ENCODE measurements at regions not wholly inside any gene's neighbourhood (a gene's known extent, or its start where the extent isn't known, plus 50 kb on each side); places are given as distances from the start of the nearest gene placed in this dataset.
"Not testable (repeated sequence)": the region's sequence is repeated elsewhere in the genome, so short reads cannot be mapped to it uniquely, and the experiment has no call there.

GRCh38 chr5:87588316-87588715, 175.6 kb upstream of the CCNH start:
- intact Hi-C loops (cut with DNase I; ENCODE audit: low total_unique reads): no loop called here
- H3K27ac ChIP-seq: no peak overlapping the region
- no peaks in the 10 kb centered on the region for H3K4me1 ChIP-seq
- TF ChIP-seq CTCF (IDR thresholded peaks at IDR 0.05) (no peak), POLR2A (IDR thresholded peaks at IDR 0.05) (no peak), POLR2AphosphoS5 (IDR thresholded peaks at IDR 0.05) (no peak)
- no peaks in the 10 kb centered on the region for H3K36me3 ChIP-seq
- H3K27me3 ChIP-seq: no peaks in the 10 kb centered on the region
- DNase-seq (ENCODE audit: low spot score in 2 of 2): no peak
- no peak overlapping the region for H3K4me3 ChIP-seq
- peaks cover 0 to 7% of the 10 kb centered on the region in 2 donors for H3K9me3 ChIP-seq

- intact Hi-C loops (cut with DNase I; ENCODE audit: low total_unique reads); H3K9me3 ChIP-seq; H3K4me1 ChIP-seq; H3K36me3 ChIP-seq; H3K27ac ChIP-seq; H3K27me3 ChIP-seq; DNase-seq (ENCODE audit: low spot score in 2 of 2); H3K4me3 ChIP-seq: not testable (repeated sequence)
Observed at GRCh38 chr5:87583704-87584103, 171.0 kb upstream of the CCNH start.

GRCh38 chr5:87582149-87582548, 169.4 kb upstream of the CCNH start:
- no peak for TF ChIP-seq CTCF (IDR thresholded peaks at IDR 0.05)
- no peak for TF ChIP-seq POLR2A (IDR thresholded peaks at IDR 0.05)
- TF ChIP-seq POLR2AphosphoS5 (IDR thresholded peaks at IDR 0.05): no peak
- intact Hi-C loops (cut with DNase I; ENCODE audit: low total_unique reads): no loop called here
- no peaks in the 10 kb centered on the region for H3K36me3 ChIP-seq
- H3K4me1 ChIP-seq: no peaks in the 10 kb centered on the region
- no peak overlapping the region for H3K4me3 ChIP-seq
- DNase-seq (ENCODE audit: low spot score in 2 of 2): no peak
- H3K9me3 ChIP-seq: peaks cover 0 to 8% of the 10 kb centered on the region in 2 donors
- no peak overlapping the region for H3K27ac ChIP-seq
- H3K27me3 ChIP-seq: no peaks in the 10 kb centered on the region

GRCh38 chr5:87581661-87582060, 168.9 kb upstream of the CCNH start:
- Histone ChIP-seq H3K9me3 (peaks cover 0 to 8% of the 10 kb centered on the region in 2 donors), H3K36me3 (no peaks in the 10 kb centered on the region), H3K4me1 (no peaks in the 10 kb centered on the region), H3K4me3 (no peak overlapping the region), H3K27me3 (no peaks in the 10 kb centered on the region), H3K27ac (no peak overlapping the region)
- intact Hi-C loops (cut with DNase I; ENCODE audit: low total_unique reads): no loop called here
- no peak for DNase-seq (ENCODE audit: low spot score in 2 of 2)
- TF ChIP-seq POLR2AphosphoS5 (IDR thresholded peaks at IDR 0.05) (no peak), POLR2A (IDR thresholded peaks at IDR 0.05) (no peak), CTCF (IDR thresholded peaks at IDR 0.05) (no peak)

DNA sequence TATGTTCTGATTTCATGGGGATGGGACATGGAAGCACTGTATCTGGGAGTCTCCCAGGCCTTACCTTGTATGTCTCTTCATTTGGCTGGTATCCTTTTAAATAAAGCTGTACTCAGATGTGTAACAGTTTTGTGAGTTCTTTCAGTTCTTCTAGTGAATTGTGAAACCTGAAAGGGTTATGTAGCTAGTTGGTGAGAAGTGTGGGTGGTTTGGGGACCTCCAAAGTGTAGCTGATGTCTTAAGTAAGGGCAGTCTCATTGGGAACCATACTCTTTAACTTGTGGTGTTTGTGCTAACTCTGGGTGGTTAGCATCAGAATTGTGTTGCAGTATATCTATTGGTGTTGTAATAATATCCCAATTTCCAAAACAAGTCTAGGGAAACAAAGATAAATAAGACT, 166.9 kb upstream of the CCNH start:
- H3K9me3 ChIP-seq: peaks cover 0 to 8% of the 10 kb centered on the region in 2 donors
- no peaks in the 10 kb centered on the region for H3K27me3 ChIP-seq
- TF ChIP-seq POLR2A (IDR thresholded peaks at IDR 0.05) (no peak), CTCF (IDR thresholded peaks at IDR 0.05) (no peak), POLR2AphosphoS5 (IDR thresholded peaks at IDR 0.05) (no peak)
- H3K4me1 ChIP-seq: no peaks in the 10 kb centered on the region
- no peak overlapping the region for H3K4me3 ChIP-seq
- intact Hi-C loops (cut with DNase I; ENCODE audit: low total_unique reads): no loop called here
- no peaks in the 10 kb centered on the region for H3K36me3 ChIP-seq
- no peak for DNase-seq (ENCODE audit: low spot score in 2 of 2)
- H3K27ac ChIP-seq: no peak overlapping the region

GRCh38 chr5:87576867-87577266, 164.1 kb upstream of the CCNH start:
- Histone ChIP-seq H3K36me3 (no peaks in the 10 kb centered on the region), H3K27ac (no peak overlapping the region), H3K9me3 (no peaks in the 10 kb centered on the region), H3K4me3 (no peak overlapping the region), H3K27me3 (no peaks in the 10 kb centered on the region), H3K4me1 (no peaks in the 10 kb centered on the region)
- no peak for DNase-seq (ENCODE audit: low spot score in 2 of 2)
- intact Hi-C loops (cut with DNase I; ENCODE audit: low total_unique reads): no loop called here
- TF ChIP-seq POLR2A (IDR thresholded peaks at IDR 0.05): no peak
- TF ChIP-seq CTCF (IDR thresholded peaks at IDR 0.05): no peak
- no peak for TF ChIP-seq POLR2AphosphoS5 (IDR thresholded peaks at IDR 0.05)

DNA sequence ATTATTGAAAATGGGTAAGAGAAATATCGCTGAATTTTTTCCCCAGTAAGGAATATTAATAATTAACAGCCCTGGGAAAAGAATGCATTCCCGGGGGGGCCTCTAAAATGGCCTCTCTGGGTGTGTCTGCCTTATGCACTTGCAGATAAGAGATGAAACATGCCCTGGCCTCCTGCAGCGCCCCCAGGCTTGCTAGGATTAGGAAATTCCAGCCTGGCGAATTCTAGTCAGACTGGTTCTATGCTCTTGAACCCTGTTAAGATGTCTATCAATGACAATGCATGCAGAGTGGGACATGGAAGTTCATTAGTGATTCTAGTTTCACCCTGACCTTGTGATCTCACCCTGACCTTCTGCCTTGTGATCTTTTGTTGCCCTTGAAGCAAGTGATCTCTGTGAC, 163.6 kb upstream of the CCNH start:
- H3K36me3 ChIP-seq; H3K27ac ChIP-seq; H3K4me3 ChIP-seq; H3K9me3 ChIP-seq; H3K27me3 ChIP-seq; intact Hi-C loops (cut with DNase I; ENCODE audit: low total_unique reads); H3K4me1 ChIP-seq; DNase-seq (ENCODE audit: low spot score in 2 of 2): not testable (repeated sequence)

Data from breast epithelium (tissue), 4 donors.